ENCODE measurements at regions not wholly inside any gene's neighbourhood (a gene's known extent, or its start where the extent isn't known, plus 50 kb on each side); places are given as distances from the start of the nearest gene placed in this dataset.

DNA sequence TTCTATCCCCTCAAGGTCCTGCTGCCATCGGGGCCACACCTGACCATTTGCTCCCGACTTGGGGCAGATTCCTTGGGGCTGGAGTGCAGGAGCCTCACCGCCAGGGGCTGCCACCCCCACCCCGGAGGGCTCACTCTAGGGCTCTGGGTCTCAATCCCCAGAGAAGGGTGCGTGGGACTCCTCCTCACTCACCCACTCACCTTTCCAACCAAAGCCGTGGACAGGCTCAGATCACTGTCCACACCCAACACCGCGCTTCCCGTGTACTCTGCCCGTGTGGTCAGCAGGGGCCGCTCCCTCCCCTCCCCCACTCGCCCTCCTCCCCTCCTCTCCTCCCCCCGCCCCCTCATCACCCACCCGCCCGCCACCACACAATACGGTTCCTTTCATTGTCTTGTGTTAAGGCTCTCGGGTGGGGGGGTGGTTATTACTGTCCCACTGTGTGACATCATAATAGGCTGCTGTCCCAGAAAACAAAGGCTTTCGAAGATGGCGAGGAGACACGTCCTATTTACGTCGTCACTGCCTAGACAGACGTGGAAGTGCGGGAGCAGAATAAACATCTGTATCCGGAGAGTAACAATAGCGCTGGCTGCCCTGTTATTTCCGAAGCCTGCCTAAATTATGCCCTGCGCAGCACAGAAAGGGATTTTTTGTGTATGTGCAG is 85.8 kb downstream of the YTHDF1 start:
- Mint-ChIP-seq H3K9me3 (ENCODE audit: low read depth) (no peaks in the 10 kb centered on the region), H3K27ac (no peak overlapping the region), H3K36me3 (ENCODE audit: insufficient read depth) (no peaks in the 10 kb centered on the region), H3K4me1 (ENCODE audit: low read depth) (no peaks in the 10 kb centered on the region), H3K4me3 (ENCODE audit: low read depth) (no peak overlapping the region), H3K27me3 (peaks cover 22% of the 10 kb centered on the region)
- DNase-seq (ENCODE audit: low spot score, unreplicated experiment) = no peak
- TF ChIP-seq, protein P1, sequence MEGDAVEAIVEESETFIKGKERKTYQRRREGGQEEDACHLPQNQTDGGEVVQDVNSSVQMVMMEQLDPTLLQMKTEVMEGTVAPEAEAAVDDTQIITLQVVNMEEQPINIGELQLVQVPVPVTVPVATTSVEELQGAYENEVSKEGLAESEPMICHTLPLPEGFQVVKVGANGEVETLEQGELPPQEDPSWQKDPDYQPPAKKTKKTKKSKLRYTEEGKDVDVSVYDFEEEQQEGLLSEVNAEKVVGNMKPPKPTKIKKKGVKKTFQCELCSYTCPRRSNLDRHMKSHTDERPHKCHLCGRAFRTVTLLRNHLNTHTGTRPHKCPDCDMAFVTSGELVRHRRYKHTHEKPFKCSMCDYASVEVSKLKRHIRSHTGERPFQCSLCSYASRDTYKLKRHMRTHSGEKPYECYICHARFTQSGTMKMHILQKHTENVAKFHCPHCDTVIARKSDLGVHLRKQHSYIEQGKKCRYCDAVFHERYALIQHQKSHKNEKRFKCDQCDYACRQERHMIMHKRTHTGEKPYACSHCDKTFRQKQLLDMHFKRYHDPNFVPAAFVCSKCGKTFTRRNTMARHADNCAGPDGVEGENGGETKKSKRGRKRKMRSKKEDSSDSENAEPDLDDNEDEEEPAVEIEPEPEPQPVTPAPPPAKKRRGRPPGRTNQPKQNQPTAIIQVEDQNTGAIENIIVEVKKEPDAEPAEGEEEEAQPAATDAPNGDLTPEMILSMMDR (IDR thresholded peaks at IDR 0.05; ENCODE audit: unreplicated experiment) = no peak

- TF ChIP-seq, protein P1 (IDR thresholded peaks at IDR 0.05; ENCODE audit: unreplicated experiment) = no peak
- no peaks in the 10 kb centered on the region for H3K36me3 Mint-ChIP-seq (ENCODE audit: insufficient read depth)
- no peak for DNase-seq (ENCODE audit: low spot score, unreplicated experiment)
These were observed 86.5 kb downstream of the YTHDF1 start for GRCh38 chr20:63129376-63129965.

DNA sequence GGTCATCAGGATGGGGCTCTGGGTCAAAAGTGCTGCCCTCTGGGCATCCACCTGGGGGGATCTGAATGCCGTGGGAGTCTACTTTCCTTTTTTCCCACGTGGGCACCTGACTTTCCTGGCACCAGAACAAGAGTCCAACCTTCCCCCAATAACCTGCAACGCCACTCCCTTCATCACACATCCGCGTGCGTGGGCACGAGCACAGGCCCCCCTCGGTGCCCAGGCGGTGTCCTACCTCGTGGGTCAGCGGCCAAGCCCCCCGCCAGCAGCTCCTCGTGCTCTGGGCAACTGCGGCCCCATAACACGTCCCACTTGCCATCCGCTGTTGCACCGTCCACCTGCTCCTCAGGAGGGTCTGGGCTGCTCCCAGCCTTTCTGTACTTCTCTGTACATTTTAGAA is 87.0 kb downstream of the YTHDF1 start:
- Mint-ChIP-seq H3K9me3 (ENCODE audit: low read depth) (no peaks in the 10 kb centered on the region), H3K4me3 (ENCODE audit: low read depth) (no peak overlapping the region), H3K27me3 (peaks cover 26% of the 10 kb centered on the region), H3K27ac (no peak overlapping the region), H3K36me3 (ENCODE audit: insufficient read depth) (no peaks in the 10 kb centered on the region), H3K4me1 (ENCODE audit: low read depth) (no peaks in the 10 kb centered on the region)
- DNase-seq (ENCODE audit: low spot score, unreplicated experiment) = no peak
- TF ChIP-seq, protein P1 (IDR thresholded peaks at IDR 0.05; ENCODE audit: unreplicated experiment) = no peak

More at GRCh38 chr20:63129376-63129965, 86.5 kb downstream of the YTHDF1 start:
- Mint-ChIP-seq H3K4me3 (ENCODE audit: low read depth) (no peak overlapping the region), H3K27me3 (peaks cover 26% of the 10 kb centered on the region), H3K9me3 (ENCODE audit: low read depth) (no peaks in the 10 kb centered on the region), H3K4me1 (ENCODE audit: low read depth) (no peaks in the 10 kb centered on the region), H3K27ac (no peak overlapping the region)

- H3K4me3 Mint-ChIP-seq (ENCODE audit: low read depth) = no peak overlapping the region
- DNase-seq (ENCODE audit: low spot score, unreplicated experiment) = no peak
These were observed 87.6 kb downstream of the YTHDF1 start for GRCh38 chr20:63128367-63128766.

GRCh38 chr20:63127700-63128364 is 88.1 kb downstream of the YTHDF1 start:
- TF ChIP-seq, protein P1 (IDR thresholded peaks at IDR 0.05; ENCODE audit: unreplicated experiment) = no peak
- H3K36me3 Mint-ChIP-seq (ENCODE audit: insufficient read depth) = no peaks in the 10 kb centered on the region
- DNase-seq (ENCODE audit: low spot score, unreplicated experiment) = no peak
- no peak overlapping the region for H3K4me3 Mint-ChIP-seq (ENCODE audit: low read depth)
- H3K27me3 Mint-ChIP-seq = peaks cover 23% of the 10 kb centered on the region
- no peak overlapping the region for H3K27ac Mint-ChIP-seq
- no peaks in the 10 kb centered on the region for H3K9me3 Mint-ChIP-seq (ENCODE audit: low read depth)
- no peaks in the 10 kb centered on the region for H3K4me1 Mint-ChIP-seq (ENCODE audit: low read depth)

More at GRCh38 chr20:63128367-63128766, 87.6 kb downstream of the YTHDF1 start:
- Mint-ChIP-seq H3K27ac (no peak overlapping the region), H3K9me3 (ENCODE audit: low read depth) (no peaks in the 10 kb centered on the region), H3K27me3 (peaks cover 24% of the 10 kb centered on the region), H3K36me3 (ENCODE audit: insufficient read depth) (no peaks in the 10 kb centered on the region), H3K4me1 (ENCODE audit: low read depth) (no peaks in the 10 kb centered on the region)
- TF ChIP-seq, protein P1 (IDR thresholded peaks at IDR 0.05; ENCODE audit: unreplicated experiment) = no peak

Measured in progenitor cell of endocrine pancreas (in vitro differentiated cells).